ENCODE measurements at regions not wholly inside any gene's neighbourhood (a gene's known extent, or its start where the extent isn't known, plus 50 kb on each side); places are given as distances from the start of the nearest gene placed in this dataset.
A peak's percentile ranks its signal among the peaks of the same experiment; 100 is the strongest.

- no peak for DNase-seq
These were observed 391.0 kb upstream of the LINC00305 start for GRCh38 chr18:64539847-64540246.

DNA sequence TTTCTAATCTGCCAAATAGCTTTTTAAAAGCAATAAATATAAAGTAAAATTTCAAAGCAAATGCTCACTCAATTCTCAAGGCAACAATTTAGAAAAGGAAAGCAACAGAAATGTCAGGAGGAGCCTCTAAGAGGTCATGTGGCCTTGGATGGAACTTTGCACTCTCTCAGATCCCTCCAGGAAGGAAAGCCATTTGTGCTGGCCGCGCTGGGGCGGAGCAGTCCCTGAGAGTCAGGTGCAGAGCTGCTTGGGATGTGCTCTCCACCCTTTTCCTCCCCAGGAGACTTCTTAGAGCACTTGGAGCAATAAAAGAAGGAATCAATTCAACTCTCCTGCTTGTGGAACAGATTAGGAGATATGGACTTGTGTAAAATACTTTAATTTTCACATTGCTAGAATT lies 379.8 kb upstream of the LINC00305 start:
- DNase-seq, result no peak

DNA sequence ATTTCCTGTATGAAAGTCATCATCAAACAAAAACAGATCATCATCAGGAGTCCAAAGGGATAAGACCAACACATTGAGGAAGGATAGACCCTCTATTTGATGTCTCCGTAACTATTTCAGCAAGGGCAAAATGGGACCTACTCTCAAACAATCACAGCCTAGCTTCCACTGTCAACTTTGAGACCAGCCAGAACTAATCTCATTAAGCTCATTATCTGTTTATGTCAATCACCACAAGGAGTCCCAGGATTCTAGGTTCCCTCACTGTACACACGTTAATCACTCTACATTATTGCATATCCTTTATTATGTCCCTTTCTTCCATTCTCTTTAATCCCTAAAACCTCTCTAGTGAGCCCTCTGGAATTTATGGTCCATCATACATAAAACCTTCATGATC lies 370.3 kb upstream of the LINC00305 start:
- no peak for DNase-seq

- DNase-seq, result no peak
These were observed 369.3 kb upstream of the LINC00305 start for GRCh38 chr18:64518191-64518590.

- no peak for DNase-seq
These were observed 364.5 kb upstream of the LINC00305 start for GRCh38 chr18:64513401-64513800.

GRCh38 chr18:64490207-64490606 lies 341.3 kb upstream of the LINC00305 start:
- DNase-seq, result no peak

DNA sequence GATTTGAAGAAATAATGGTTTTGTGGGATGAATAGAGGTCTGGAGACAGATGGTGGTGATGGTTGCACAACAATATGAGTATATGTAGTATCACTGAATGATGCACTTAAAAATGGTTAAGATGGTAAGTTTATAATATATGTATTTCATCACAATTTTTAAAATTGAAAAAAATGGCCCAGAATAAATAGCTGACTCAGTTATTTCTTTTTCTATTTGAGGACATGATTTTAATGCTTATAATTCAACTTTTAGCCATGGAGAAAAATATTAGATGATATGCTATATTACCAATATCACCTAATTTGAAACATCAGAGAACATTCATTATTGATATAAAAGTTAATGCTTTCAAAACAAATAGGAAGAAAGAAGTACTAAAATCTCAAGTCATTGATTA lies 339.8 kb upstream of the LINC00305 start:
- no peak for DNase-seq

DNA sequence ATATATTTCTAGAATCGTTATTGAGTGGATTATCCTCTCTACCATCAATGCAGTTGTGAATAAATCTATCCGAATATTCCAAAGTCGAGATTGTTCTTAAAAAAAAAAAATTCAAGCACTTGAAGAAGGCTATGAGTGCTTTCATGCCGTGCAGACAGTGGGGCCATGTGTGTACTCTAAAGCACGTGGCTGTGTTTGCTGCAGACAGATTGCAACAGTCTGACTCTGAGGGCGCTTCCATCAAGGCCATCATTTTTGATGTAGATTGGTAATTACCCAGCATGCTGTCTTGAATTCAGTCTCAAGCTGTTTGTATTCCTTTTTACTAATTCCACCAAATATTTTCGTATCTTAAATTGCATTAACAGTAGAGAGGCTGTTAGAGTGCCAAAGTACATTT lies 325.9 kb upstream of the LINC00305 start:
- no peak for DNase-seq

DNA sequence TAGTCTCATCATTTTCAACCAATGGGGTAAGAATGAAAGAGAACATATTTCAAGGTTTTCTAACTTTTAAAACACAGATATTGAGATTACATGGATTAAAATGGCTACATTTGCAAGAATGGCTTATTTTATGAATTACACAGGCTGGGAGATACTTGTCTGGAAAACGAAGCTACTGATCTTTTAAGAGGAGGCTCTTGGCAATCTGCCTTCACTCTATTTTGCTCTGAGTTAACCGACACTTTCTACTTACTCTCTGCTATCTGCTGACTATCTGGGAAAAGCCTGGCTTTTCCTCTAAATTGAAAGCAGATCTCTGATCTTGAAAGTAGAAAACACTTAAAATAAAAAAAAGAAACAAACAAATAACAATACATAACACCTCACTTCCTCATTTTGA lies 325.4 kb upstream of the LINC00305 start:
- DNase-seq, result no peak

GRCh38 chr18:64449434-64449833 lies 300.5 kb upstream of the LINC00305 start:
- no peak for DNase-seq

GRCh38 chr18:64444819-64445218 lies 295.9 kb upstream of the LINC00305 start:
- DNase-seq, result no peak

GRCh38 chr18:64438178-64438577 lies 289.3 kb upstream of the LINC00305 start:
- peak; percentile 15 for DNase-seq

GRCh38 chr18:64436111-64436510 lies 287.2 kb upstream of the LINC00305 start:
- no peak for DNase-seq

DNA sequence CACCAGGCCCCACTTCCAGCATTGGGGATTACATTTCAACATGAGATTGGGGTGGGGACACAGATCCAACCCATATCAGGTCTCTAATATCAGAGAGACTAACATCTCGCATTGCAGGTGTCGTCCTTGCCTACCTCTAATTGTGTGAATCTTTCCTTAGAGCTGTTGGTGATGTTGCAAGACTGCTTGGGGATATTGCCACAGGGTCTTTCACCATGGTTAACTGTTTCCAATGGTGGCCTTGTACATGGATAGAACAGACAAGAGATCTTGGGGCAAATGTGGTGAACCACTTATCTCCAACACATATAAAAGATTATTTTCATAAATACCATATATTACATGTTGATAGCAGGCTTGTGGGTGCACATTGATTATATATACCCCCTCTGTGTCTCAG lies 270.3 kb upstream of the LINC00305 start:
- DNase-seq, result no peak

- DNase-seq, result no peak
These were observed 268.1 kb upstream of the LINC00305 start for GRCh38 chr18:64416990-64417389.

- no peak for DNase-seq
These were observed 266.3 kb upstream of the LINC00305 start for GRCh38 chr18:64415218-64415617.

- DNase-seq, result no peak
These were observed 261.8 kb upstream of the LINC00305 start for GRCh38 chr18:64410685-64411084.

DNA sequence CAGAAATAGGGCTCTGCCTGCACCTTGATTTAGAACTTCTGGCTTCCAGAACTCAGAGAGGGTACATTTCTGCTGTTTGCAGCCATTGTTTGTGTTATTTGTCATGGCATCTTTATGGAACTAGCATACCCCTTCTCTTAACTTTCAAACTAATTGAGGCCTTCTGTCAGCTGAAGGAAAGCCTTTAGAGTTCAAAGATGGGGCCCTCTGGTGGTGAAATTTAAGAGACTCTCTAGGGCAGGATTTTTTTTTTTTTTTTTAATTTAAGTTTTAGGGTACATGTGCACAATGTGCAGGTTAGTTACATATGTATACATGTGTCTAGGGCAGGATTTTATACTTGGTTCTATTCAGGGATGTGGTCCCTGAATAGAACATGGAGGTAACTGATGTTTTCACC lies 260.6 kb upstream of the LINC00305 start:
- DNase-seq, result no peak

GRCh38 chr18:64407606-64408005 lies 258.7 kb upstream of the LINC00305 start:
- DNase-seq, result no peak

DNA sequence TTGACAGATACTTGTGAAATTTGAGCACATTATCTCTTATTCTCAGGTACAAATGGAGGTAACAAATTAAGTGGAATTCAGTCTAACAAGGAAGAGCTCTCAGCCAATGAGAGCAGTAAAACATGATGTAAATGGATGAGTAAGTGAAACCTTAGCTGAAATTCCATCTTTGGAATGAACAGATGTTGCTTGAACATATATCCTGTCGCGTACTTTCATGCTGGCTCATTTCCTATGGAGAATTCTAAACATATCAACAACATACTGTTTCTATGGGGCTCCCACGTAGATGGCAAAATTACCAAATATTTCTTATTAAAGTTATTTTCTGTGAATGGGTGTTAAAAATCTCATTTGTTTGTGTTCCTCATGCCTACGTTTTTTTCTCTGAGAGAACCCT lies 256.3 kb upstream of the LINC00305 start:
- no peak for DNase-seq

DNA sequence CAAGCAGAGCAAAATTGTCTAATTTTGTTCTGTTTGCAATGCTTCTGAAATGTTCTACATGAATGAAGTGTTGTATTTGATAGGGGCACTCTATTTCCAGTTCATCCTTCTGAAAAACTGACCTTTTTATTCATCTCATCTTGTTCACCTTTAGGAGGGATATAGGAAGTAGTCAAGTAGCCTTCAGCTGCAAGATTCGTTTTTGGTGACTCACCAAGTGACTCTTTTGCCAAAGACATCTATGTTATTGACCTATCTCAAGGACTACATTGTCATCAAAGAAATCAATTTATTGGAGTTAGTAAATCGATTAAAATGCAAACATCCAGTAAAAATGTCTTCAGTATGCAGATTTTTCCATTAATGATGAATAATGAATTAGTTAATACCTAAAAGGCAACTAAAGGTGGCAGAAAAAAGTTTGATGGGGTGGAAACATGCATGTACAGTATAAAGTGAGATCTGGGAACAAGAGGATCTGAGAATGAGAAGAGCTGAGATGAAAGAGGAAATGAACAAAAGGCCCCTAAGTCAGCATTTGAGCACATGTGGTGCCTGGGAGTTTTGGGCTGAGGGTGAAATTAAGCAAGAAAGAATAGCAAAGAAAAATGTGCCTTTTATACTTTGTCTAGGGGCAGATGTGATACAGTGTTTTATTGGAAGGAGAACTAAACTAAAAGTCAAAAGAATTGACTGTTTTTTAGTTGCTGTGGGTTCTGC lies 255.1 kb upstream of the LINC00305 start:
- DNase-seq, result no peak

GRCh38 chr18:64402636-64403035 lies 253.7 kb upstream of the LINC00305 start:
- DNase-seq, result no peak

DNA sequence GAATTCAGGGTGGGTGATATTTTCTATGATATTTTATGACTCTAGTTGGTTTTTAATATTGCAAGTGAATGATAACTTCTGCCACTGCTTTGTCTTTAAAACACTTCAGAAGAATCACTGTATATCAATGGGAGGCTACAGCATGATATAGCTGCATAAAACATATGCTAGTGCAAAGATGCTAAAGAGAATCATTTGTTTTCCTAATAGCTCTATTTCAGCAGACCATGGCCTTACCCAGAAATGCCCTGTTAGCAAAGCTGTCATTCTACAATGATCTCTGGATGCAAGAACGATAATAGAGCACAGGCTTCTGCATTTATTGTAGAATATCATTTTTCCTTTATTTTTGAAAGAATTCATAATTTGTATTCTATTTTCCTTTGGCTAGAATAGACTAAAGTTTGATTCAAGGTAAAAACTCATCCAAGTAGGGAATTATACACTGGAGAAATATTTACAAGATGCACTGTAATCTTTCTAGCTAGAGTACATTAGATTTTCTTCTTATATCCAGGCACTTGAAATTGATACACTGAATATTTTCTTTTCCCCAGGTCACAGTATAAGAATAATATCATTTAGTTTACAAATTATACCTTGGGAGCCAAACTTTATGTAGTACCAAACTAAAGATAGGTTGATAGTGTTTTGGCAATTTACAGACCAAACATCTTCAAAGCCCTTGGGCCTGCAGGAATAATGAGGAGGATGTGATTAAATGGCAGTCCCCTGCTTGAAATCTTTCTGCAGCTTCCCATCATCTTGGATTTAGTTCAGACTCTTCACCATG lies 252.6 kb upstream of the LINC00305 start:
- no peak for DNase-seq

DNA sequence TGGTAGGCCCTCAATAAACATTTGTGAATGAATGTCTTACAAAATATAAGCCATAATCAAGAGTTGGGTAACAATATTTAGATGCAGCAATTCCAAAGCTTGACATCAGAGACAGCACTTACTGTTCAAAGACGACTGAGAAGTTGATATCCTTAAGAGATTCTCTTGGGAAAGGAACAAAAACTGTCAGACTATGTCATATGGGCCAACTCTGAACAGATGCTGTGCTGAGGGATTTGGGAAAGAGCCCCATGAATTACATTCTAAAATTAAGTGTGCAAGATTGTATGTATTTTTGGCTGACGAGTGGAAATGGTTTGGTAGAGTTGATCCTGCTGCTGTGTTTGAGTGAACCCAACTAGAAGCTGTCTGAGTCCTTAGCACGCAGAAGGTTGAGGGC lies 250.7 kb upstream of the LINC00305 start:
- DNase-seq, result no peak

DNA sequence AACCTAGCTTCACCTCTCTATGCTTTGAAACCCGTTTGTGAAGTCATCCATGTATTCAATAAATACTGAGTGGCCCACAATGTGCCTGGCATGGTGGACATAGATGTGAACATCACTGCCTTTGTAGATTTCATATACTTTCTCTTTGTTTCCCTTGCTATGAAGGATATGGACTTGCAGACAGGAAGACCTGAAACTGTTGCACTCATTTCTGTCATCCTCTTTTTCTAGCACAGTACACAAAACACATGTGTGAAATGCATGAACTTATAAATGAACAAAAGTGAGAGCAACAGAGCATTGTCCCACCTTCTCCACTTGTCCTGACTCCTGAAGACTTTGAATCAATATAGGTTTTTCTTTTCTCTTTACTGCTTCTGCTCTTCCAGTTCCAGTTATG lies 249.4 kb upstream of the LINC00305 start:
- DNase-seq, result no peak

Measured in SIG-M5 (cell line).